Upper lobe of right lung (tissue), 1 donor: ENCODE measurements at regions not wholly inside any gene's neighbourhood (a gene's known extent, or its start where the extent isn't known, plus 50 kb on each side); places are given as distances from the start of the nearest gene placed in this dataset.

ENCODE experiments used
- ATAC-seq: fragments of 200-7000 bp; cut with Tn5 transposase; one replicate; pipeline ENCODE4 v1.9.1; 2020; ENCODE audit warnings: mild to moderate bottlenecking, moderate library complexity
- DNase-seq: peaks from one replicate; pipeline ENCODE4 v3.0.0-alpha.2; 2020
- H3K27ac ChIP-seq: fragments of 200-600 bp; one replicate; pipeline ENCODE4 v1.8.0; 2022
- H3K27me3 ChIP-seq: fragments of 200-600 bp; one replicate; pipeline ENCODE4 v1.8.0; 2022; ENCODE audit warnings: mild to moderate bottlenecking
- H3K36me3 ChIP-seq: fragments of 200-600 bp; one replicate; pipeline ENCODE4 v1.8.0; 2022
- H3K4me1 ChIP-seq: fragments of 200-600 bp; one replicate; pipeline ENCODE4 v1.8.0; 2022
- H3K4me3 ChIP-seq: fragments of 200-600 bp; one replicate; pipeline ENCODE4 v1.8.0; 2022; ENCODE audit warnings: mild to moderate bottlenecking
- H3K9me3 ChIP-seq: fragments of 200-600 bp; one replicate; pipeline ENCODE4 v1.8.0; 2022
- intact Hi-C: fragments of 100-400 bp; cut with DNase I; formaldehyde crosslinking; loops from one replicate; pipeline ENCODE4 v1.11.0; 2022
- TF ChIP-seq, protein P1 (sequence below): fragments of 200-600 bp; IDR thresholded peaks from one replicate; pipeline ENCODE4 v1.8.0; 2022; ENCODE audit warnings: antibody characterized with exemption
- donor health status: DM: no; HTN: yes; CAD: no; lungs with severe emphysema.

- ATAC-seq (no peak), DNase-seq (no peak)
- TF ChIP-seq, protein P1, sequence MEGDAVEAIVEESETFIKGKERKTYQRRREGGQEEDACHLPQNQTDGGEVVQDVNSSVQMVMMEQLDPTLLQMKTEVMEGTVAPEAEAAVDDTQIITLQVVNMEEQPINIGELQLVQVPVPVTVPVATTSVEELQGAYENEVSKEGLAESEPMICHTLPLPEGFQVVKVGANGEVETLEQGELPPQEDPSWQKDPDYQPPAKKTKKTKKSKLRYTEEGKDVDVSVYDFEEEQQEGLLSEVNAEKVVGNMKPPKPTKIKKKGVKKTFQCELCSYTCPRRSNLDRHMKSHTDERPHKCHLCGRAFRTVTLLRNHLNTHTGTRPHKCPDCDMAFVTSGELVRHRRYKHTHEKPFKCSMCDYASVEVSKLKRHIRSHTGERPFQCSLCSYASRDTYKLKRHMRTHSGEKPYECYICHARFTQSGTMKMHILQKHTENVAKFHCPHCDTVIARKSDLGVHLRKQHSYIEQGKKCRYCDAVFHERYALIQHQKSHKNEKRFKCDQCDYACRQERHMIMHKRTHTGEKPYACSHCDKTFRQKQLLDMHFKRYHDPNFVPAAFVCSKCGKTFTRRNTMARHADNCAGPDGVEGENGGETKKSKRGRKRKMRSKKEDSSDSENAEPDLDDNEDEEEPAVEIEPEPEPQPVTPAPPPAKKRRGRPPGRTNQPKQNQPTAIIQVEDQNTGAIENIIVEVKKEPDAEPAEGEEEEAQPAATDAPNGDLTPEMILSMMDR, result no peak
- intact Hi-C loops, result no loop called here
- Histone ChIP-seq H3K36me3 (no peaks in the 10 kb centered on the region), H3K4me3 (no peak overlapping the region), H3K27me3 (no peaks in the 10 kb centered on the region), H3K9me3 (no peaks in the 10 kb centered on the region), H3K27ac (no peak overlapping the region), H3K4me1 (peaks cover 5% of the 10 kb centered on the region)
These were observed 364.4 kb upstream of the ID2 start for GRCh38 chr2:8317418-8317817.

DNA sequence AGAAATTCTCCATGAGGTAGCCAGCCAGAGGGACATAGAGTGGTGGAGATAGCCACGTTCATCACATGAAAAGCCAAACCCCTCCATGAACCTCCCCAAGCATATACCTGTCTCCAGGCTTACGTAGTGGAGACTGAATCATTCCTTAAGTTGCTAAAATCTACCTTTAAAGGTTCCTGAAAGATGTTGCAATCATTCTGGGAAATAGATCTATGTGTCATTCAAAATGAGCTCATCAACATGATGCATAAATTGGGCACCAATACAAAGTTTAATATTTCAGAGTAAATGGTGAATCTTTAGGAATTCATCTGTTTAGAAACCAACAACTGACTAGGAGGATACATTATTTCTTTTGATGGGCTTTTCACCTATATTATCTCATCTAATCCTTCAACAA lies 362.6 kb upstream of the ID2 start:
- Histone ChIP-seq H3K4me1 (no peaks in the 10 kb centered on the region), H3K9me3 (no peaks in the 10 kb centered on the region), H3K27me3 (no peaks in the 10 kb centered on the region), H3K27ac (no peak overlapping the region), H3K36me3 (no peaks in the 10 kb centered on the region), H3K4me3 (no peak overlapping the region)
- no peak for DNase-seq
- TF ChIP-seq, protein P1, result no peak
- intact Hi-C loops, result no loop called here
- no peak for ATAC-seq

DNA sequence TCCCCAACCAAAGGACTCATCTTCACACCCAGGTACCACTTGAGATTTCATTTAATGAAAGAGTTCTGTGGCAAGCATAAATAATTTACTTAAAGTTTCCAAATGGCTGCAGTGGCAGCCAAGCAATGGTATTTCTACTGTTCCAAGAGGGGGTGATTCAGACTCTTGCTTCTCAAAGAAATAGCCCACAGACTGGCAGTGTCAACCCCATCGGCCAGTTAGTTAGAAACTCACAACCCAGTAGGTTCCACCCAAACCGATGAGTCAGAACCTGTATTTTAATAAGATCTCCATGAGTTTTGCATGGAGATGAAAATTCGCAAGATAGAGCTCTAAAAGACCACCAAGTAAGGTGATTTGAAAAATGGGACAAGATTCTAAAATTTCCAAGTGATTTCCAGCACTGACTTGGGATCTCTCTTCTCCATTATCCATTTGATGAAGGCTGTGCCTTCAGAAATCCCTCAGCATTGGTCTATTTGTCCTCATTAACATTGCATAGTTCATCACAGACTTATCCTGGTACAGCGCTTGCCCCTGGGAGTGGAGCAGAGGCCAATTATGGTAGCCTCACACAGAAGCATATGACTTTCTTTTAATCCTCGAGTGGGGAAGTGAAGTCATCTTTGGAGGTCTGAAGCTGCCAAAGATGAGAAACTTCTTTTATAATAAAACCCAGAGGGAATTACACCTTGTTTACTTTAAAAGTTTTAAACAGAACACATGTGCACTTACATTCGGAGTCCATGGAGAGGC lies 361.4 kb upstream of the ID2 start:
- Histone ChIP-seq H3K36me3 (no peaks in the 10 kb centered on the region), H3K27ac (no peak overlapping the region), H3K27me3 (no peaks in the 10 kb centered on the region), H3K9me3 (no peaks in the 10 kb centered on the region), H3K4me3 (no peak overlapping the region), H3K4me1 (no peaks in the 10 kb centered on the region)
- DNase-seq (no peak), ATAC-seq (no peak)
- TF ChIP-seq, protein P1, result no peak
- intact Hi-C loops, result no loop called here

GRCh38 chr2:8322634-8323033 lies 359.2 kb upstream of the ID2 start:
- ATAC-seq (no peak), DNase-seq (no peak)
- no peaks in the 10 kb centered on the region for H3K36me3 ChIP-seq
- no peaks in the 10 kb centered on the region for H3K4me1 ChIP-seq
- H3K27me3 ChIP-seq, result no peaks in the 10 kb centered on the region
- H3K4me3 ChIP-seq, result no peak overlapping the region
- intact Hi-C loops, result no loop called here
- H3K9me3 ChIP-seq, result no peaks in the 10 kb centered on the region
- TF ChIP-seq, protein P1, result no peak
- no peak overlapping the region for H3K27ac ChIP-seq

- Histone ChIP-seq H3K27ac (no peak overlapping the region), H3K4me1 (no peaks in the 10 kb centered on the region), H3K9me3 (no peaks in the 10 kb centered on the region), H3K4me3 (no peak overlapping the region), H3K36me3 (no peaks in the 10 kb centered on the region), H3K27me3 (no peaks in the 10 kb centered on the region)
- TF ChIP-seq, protein P1, result no peak
- DNase-seq, result no peak
- ATAC-seq, result no peak
- intact Hi-C loops, result no loop called here
These were observed 357.5 kb upstream of the ID2 start for GRCh38 chr2:8324164-8324856.
